ENCODE measurements at regions not wholly inside any gene's neighbourhood (a gene's known extent, or its start where the extent isn't known, plus 50 kb on each side); places are given as distances from the start of the nearest gene placed in this dataset.

- H3K4me3 Mint-ChIP-seq (ENCODE audit: unreplicated experiment), result no peak overlapping the region
- TF ChIP-seq, protein P1, sequence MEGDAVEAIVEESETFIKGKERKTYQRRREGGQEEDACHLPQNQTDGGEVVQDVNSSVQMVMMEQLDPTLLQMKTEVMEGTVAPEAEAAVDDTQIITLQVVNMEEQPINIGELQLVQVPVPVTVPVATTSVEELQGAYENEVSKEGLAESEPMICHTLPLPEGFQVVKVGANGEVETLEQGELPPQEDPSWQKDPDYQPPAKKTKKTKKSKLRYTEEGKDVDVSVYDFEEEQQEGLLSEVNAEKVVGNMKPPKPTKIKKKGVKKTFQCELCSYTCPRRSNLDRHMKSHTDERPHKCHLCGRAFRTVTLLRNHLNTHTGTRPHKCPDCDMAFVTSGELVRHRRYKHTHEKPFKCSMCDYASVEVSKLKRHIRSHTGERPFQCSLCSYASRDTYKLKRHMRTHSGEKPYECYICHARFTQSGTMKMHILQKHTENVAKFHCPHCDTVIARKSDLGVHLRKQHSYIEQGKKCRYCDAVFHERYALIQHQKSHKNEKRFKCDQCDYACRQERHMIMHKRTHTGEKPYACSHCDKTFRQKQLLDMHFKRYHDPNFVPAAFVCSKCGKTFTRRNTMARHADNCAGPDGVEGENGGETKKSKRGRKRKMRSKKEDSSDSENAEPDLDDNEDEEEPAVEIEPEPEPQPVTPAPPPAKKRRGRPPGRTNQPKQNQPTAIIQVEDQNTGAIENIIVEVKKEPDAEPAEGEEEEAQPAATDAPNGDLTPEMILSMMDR (IDR thresholded peaks at IDR 0.05; ENCODE audit: unreplicated experiment), result no peak
- intact Hi-C loops (cut with micrococcal nuclease), result no loop called here
- POLR2A ChIA-PET, result interaction anchor here (0.5 to 0.7 kb wide), 2 partner anchors 13 to 740 kb away, joined by 3 to 4 read pairs; no protein-coding TSS in a partner anchor
- H3K27me3 Mint-ChIP-seq (ENCODE audit: insufficient read depth, unreplicated experiment), result no peaks in the 10 kb centered on the region
- BruUV-seq (replicated peaks), result no TSS peak
- CTCF ChIA-PET, result no interaction called here
- no peak for DNase-seq (ENCODE audit: unreplicated experiment)
- H3K36me3 Mint-ChIP-seq (ENCODE audit: insufficient read depth, unreplicated experiment), result no peaks in the 10 kb centered on the region
- no peak overlapping the region for H3K27ac Mint-ChIP-seq (ENCODE audit: low read depth, unreplicated experiment)
- no peaks in the 10 kb centered on the region for H3K4me1 Mint-ChIP-seq (ENCODE audit: insufficient read depth, unreplicated experiment)
- H3K9me3 Mint-ChIP-seq (ENCODE audit: unreplicated experiment), result no peaks in the 10 kb centered on the region
Measured at GRCh38 chr21:15457965-15458364, 271.8 kb upstream of the USP25 start.

DNA sequence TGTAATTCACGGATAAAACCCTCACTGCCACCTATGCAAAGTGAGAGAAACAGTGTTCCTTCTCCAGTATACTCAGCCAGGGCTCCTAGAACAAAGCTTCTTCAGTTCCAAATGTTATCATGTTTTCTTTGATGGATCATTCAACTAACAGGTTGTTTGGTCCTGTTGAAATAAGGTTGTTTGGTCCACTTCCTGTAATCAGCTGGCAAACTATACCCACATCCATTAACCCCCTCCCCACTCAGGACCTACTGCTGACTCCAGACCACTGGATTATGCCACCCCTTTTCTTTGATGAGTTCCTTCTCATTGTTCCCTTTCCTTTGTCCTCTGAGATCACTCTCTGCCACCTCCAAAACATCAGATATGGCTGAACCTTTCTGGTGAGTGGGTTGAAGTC is 267.7 kb upstream of the USP25 start:
- Mint-ChIP-seq H3K9me3 (ENCODE audit: unreplicated experiment) (no peaks in the 10 kb centered on the region), H3K36me3 (ENCODE audit: insufficient read depth, unreplicated experiment) (no peaks in the 10 kb centered on the region), H3K4me1 (ENCODE audit: insufficient read depth, unreplicated experiment) (no peaks in the 10 kb centered on the region), H3K27me3 (ENCODE audit: insufficient read depth, unreplicated experiment) (no peaks in the 10 kb centered on the region), H3K4me3 (ENCODE audit: unreplicated experiment) (no peak overlapping the region), H3K27ac (ENCODE audit: low read depth, unreplicated experiment) (no peak overlapping the region)
- no TSS peak for BruUV-seq (replicated peaks)
- TF ChIP-seq, protein P1 (IDR thresholded peaks at IDR 0.05; ENCODE audit: unreplicated experiment), result no peak
- ChIA-PET CTCF (interaction anchor here (1.0 kb wide), 1 partner anchor 110 kb away, joined by 3 read pairs; no protein-coding TSS in a partner anchor), POLR2A (no interaction called here)
- DNase-seq (ENCODE audit: unreplicated experiment), result no peak
- intact Hi-C loops (cut with micrococcal nuclease), result no loop called here

DNA sequence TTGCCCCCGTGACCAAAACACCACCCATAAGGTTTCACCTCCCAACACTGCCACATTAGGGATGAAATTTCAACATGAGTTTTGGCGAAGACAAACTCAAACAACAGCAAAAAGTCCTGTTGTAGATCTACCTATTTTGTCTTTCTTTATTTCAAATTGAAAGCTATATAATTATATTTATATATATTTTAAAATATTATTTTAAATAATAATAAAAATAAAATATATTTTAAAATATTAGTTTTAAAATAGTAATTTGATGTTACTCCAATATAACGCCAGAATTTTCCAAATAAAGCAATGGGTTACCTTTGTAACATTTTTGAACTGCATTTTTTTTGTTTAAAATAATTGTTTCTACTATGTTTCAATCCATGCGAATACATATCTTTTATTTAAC is 263.5 kb upstream of the USP25 start:
- intact Hi-C loops (cut with micrococcal nuclease), result no loop called here
- Mint-ChIP-seq H3K27me3 (ENCODE audit: insufficient read depth, unreplicated experiment) (no peaks in the 10 kb centered on the region), H3K27ac (ENCODE audit: low read depth, unreplicated experiment) (no peak overlapping the region), H3K4me3 (ENCODE audit: unreplicated experiment) (no peak overlapping the region), H3K9me3 (ENCODE audit: unreplicated experiment) (no peaks in the 10 kb centered on the region), H3K4me1 (ENCODE audit: insufficient read depth, unreplicated experiment) (no peaks in the 10 kb centered on the region), H3K36me3 (ENCODE audit: insufficient read depth, unreplicated experiment) (no peaks in the 10 kb centered on the region)
- CTCF ChIA-PET, result no interaction called here
- DNase-seq (ENCODE audit: unreplicated experiment), result no peak
- TF ChIP-seq, protein P1 (IDR thresholded peaks at IDR 0.05; ENCODE audit: unreplicated experiment), result no peak
- BruUV-seq (replicated peaks), result no TSS peak
- POLR2A ChIA-PET, result interaction anchor here (0.7 kb wide), 1 partner anchor 151 kb away, joined by 3 read pairs; no protein-coding TSS in a partner anchor

DNA sequence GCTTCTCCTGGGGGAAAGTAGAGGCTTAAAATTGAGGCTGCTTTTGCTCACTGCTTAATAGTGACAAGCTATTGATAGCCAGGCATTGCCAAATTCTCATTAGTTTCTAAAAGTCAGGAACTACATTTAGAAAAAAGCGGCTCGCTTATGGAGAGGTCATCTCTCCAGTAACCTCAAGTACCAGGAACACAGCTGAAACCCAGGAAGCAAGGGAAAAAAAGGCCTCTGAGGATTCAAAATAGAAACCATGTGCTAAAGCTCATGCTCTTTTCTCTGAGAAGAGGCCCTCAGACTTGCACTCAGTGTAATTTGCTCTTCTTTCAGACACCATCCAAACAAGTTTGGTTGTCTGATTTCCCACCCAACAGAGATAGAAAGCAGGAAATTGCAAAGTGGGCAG is 261.4 kb upstream of the USP25 start:
- Mint-ChIP-seq H3K27ac (ENCODE audit: low read depth, unreplicated experiment) (no peak overlapping the region), H3K4me1 (ENCODE audit: insufficient read depth, unreplicated experiment) (no peaks in the 10 kb centered on the region), H3K4me3 (ENCODE audit: unreplicated experiment) (no peak overlapping the region), H3K9me3 (ENCODE audit: unreplicated experiment) (no peaks in the 10 kb centered on the region), H3K27me3 (ENCODE audit: insufficient read depth, unreplicated experiment) (no peaks in the 10 kb centered on the region), H3K36me3 (ENCODE audit: insufficient read depth, unreplicated experiment) (no peaks in the 10 kb centered on the region)
- TF ChIP-seq, protein P1 (IDR thresholded peaks at IDR 0.05; ENCODE audit: unreplicated experiment), result no peak
- no peak for DNase-seq (ENCODE audit: unreplicated experiment)
- ChIA-PET CTCF (interaction anchor here (1.3 kb wide), 1 partner anchor 14 kb away, joined by 7 read pairs; no protein-coding TSS in a partner anchor), POLR2A (interaction anchor here (0.8 to 0.9 kb wide), 2 partner anchors 11 to 225 kb away, joined by 3 read pairs; no protein-coding TSS in a partner anchor)
- intact Hi-C loops (cut with micrococcal nuclease), result no loop called here
- BruUV-seq (replicated peaks), result no TSS peak

Measured in MCF 10A (cell line).